ENCODE measurements at regions not wholly inside any gene's neighbourhood (a gene's known extent, or its start where the extent isn't known, plus 50 kb on each side); places are given as distances from the start of the nearest gene placed in this dataset.

DNA sequence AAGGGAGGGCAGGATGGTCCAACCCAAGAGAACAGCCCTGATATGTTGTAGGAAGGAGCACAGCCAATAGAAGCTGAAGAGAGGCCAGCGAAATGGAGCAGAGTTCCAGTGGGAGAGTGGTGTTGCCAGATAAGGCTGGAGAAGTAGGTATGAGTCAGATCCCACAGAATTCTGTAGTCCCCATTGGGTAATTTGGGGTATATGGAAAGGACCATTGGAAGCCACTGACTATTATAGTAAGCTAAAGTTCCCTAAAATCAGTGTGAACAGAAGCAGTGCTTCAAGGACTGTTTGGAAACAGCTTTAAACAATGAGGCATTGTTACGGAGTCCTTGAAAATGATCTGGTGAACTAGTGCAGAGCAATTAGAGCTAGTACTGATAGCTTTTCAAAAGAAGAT lies 63.0 kb downstream of the DISP1 start (continued):
- TF ChIP-seq, protein P1, sequence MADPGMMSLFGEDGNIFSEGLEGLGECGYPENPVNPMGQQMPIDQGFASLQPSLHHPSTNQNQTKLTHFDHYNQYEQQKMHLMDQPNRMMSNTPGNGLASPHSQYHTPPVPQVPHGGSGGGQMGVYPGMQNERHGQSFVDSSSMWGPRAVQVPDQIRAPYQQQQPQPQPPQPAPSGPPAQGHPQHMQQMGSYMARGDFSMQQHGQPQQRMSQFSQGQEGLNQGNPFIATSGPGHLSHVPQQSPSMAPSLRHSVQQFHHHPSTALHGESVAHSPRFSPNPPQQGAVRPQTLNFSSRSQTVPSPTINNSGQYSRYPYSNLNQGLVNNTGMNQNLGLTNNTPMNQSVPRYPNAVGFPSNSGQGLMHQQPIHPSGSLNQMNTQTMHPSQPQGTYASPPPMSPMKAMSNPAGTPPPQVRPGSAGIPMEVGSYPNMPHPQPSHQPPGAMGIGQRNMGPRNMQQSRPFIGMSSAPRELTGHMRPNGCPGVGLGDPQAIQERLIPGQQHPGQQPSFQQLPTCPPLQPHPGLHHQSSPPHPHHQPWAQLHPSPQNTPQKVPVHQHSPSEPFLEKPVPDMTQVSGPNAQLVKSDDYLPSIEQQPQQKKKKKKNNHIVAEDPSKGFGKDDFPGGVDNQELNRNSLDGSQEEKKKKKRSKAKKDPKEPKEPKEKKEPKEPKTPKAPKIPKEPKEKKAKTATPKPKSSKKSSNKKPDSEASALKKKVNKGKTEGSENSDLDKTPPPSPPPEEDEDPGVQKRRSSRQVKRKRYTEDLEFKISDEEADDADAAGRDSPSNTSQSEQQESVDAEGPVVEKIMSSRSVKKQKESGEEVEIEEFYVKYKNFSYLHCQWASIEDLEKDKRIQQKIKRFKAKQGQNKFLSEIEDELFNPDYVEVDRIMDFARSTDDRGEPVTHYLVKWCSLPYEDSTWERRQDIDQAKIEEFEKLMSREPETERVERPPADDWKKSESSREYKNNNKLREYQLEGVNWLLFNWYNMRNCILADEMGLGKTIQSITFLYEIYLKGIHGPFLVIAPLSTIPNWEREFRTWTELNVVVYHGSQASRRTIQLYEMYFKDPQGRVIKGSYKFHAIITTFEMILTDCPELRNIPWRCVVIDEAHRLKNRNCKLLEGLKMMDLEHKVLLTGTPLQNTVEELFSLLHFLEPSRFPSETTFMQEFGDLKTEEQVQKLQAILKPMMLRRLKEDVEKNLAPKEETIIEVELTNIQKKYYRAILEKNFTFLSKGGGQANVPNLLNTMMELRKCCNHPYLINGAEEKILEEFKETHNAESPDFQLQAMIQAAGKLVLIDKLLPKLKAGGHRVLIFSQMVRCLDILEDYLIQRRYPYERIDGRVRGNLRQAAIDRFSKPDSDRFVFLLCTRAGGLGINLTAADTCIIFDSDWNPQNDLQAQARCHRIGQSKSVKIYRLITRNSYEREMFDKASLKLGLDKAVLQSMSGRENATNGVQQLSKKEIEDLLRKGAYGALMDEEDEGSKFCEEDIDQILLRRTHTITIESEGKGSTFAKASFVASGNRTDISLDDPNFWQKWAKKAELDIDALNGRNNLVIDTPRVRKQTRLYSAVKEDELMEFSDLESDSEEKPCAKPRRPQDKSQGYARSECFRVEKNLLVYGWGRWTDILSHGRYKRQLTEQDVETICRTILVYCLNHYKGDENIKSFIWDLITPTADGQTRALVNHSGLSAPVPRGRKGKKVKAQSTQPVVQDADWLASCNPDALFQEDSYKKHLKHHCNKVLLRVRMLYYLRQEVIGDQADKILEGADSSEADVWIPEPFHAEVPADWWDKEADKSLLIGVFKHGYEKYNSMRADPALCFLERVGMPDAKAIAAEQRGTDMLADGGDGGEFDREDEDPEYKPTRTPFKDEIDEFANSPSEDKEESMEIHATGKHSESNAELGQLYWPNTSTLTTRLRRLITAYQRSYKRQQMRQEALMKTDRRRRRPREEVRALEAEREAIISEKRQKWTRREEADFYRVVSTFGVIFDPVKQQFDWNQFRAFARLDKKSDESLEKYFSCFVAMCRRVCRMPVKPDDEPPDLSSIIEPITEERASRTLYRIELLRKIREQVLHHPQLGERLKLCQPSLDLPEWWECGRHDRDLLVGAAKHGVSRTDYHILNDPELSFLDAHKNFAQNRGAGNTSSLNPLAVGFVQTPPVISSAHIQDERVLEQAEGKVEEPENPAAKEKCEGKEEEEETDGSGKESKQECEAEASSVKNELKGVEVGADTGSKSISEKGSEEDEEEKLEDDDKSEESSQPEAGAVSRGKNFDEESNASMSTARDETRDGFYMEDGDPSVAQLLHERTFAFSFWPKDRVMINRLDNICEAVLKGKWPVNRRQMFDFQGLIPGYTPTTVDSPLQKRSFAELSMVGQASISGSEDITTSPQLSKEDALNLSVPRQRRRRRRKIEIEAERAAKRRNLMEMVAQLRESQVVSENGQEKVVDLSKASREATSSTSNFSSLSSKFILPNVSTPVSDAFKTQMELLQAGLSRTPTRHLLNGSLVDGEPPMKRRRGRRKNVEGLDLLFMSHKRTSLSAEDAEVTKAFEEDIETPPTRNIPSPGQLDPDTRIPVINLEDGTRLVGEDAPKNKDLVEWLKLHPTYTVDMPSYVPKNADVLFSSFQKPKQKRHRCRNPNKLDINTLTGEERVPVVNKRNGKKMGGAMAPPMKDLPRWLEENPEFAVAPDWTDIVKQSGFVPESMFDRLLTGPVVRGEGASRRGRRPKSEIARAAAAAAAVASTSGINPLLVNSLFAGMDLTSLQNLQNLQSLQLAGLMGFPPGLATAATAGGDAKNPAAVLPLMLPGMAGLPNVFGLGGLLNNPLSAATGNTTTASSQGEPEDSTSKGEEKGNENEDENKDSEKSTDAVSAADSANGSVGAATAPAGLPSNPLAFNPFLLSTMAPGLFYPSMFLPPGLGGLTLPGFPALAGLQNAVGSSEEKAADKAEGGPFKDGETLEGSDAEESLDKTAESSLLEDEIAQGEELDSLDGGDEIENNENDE (IDR thresholded peaks at IDR 0.05; ENCODE audit: insufficient replicate concordance, low read length) = no peak
- TF ChIP-seq CBX8 (IDR thresholded peaks at IDR 0.05; ENCODE audit: borderline replicate concordance, low read depth, low read length) = no peak
- TF ChIP-seq BRCA1 (IDR thresholded peaks at IDR 0.05; ENCODE audit: low read depth, low read length) = no peak
- TF ChIP-seq JUND (IDR thresholded peaks at IDR 0.05; ENCODE audit: low read length) = no peak
- TF ChIP-seq CTBP2 (IDR thresholded peaks at IDR 0.05; ENCODE audit: borderline replicate concordance, insufficient read depth, insufficient read length, low read length) = no peak
- TF ChIP-seq NANOG (IDR thresholded peaks at IDR 0.05; ENCODE audit: insufficient read depth, low read depth, low read length, poor library complexity, severe bottlenecking) = no peak
- TF ChIP-seq RNF2 (IDR thresholded peaks at IDR 0.05; ENCODE audit: borderline replicate concordance, low read depth, low read length, missing control alignments, poor library complexity, severe bottlenecking) = no peak
- TF ChIP-seq CHD2 (IDR thresholded peaks at IDR 0.05; ENCODE audit: low read length) = no peak
- TF ChIP-seq, protein P2, sequence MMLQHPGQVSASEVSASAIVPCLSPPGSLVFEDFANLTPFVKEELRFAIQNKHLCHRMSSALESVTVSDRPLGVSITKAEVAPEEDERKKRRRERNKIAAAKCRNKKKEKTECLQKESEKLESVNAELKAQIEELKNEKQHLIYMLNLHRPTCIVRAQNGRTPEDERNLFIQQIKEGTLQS (IDR thresholded peaks at IDR 0.05; ENCODE audit: insufficient read depth, low read depth, low read length) = no peak
- TF ChIP-seq HDAC2 (IDR thresholded peaks at IDR 0.05; ENCODE audit: borderline replicate concordance in 1 of 2, low read depth in 2 of 2, low read length in 2 of 2) = no peak
